ENCODE measurements at regions not wholly inside any gene's neighbourhood (a gene's known extent, or its start where the extent isn't known, plus 50 kb on each side); places are given as distances from the start of the nearest gene placed in this dataset.

GRCh38 chr4:12145106-12145505 is 716.4 kb upstream of the HS3ST1 start:
- no peak for TF ChIP-seq EZH2 (IDR thresholded peaks at IDR 0.05)
- no peak for TF ChIP-seq POLR2AphosphoS5 (IDR thresholded peaks at IDR 0.05; ENCODE audit: borderline replicate concordance, low read depth, low read length)
